ENCODE measurements at regions not wholly inside any gene's neighbourhood (a gene's known extent, or its start where the extent isn't known, plus 50 kb on each side); places are given as distances from the start of the nearest gene placed in this dataset.

DNA sequence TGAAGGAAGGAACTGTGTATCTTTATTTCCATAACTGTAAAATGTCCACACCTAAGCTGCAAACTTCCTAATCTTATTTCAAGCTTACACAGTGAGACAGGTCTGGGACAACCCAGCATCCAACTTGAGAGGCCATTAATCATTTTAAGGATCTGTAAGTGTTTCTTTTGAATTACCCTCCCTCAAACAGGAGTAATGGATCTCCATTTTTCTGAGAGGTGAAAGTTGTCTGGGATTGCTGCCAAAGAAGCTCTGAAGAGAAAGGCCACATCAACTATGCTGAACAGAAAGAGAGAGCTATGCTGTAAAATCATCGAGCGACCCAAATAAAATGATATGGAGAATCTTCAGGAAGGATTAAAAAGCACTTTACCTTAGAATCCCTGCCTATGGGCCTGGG lies 131.7 kb upstream of the CPNE8 start:
- CTCF ChIA-PET = no interaction called here
- no peak for FAIRE-seq
- H2AFZ ChIP-seq (ENCODE audit: low read depth, low read length) = no peak overlapping the region
- H3K4me3 ChIP-seq (replicated peaks in 1 of 3; ENCODE audit: insufficient read depth in 1 of 3, low read depth in 1 of 3, low read length in 3 of 3) = no peak overlapping the region
- no peaks in the 10 kb centered on the region for H3K4me1 ChIP-seq (ENCODE audit: control insufficient read depth, extremely low read depth, insufficient read depth, low read length)
- intact Hi-C loops (cut with micrococcal nuclease) (no loop called here), dilution Hi-C loops (cut with MboI; ENCODE audit: extremely low pct_ligation_motif_present, low sequenced_read_pairs) (no loop called here)
- POLR2A ChIA-PET = no interaction called here
- H4K20me1 ChIP-seq (replicated peaks; ENCODE audit: control insufficient read depth, extremely low read depth, insufficient read depth, low read length) = no peaks in the 10 kb centered on the region
- no peak overlapping the region for H3K9ac ChIP-seq (replicated peaks; ENCODE audit: extremely low read depth, insufficient read depth, low read length)
- no peak overlapping the region for H3K27ac ChIP-seq (ENCODE audit: insufficient read depth, low read depth, low read length)
- no peaks in the 10 kb centered on the region for H3K27me3 ChIP-seq (ENCODE audit: control insufficient read depth in 2 of 2, insufficient read depth in 2 of 2, low read length in 2 of 2)
- DNase-seq (ENCODE audit: low read depth, low spot score) = no peak
- no peak overlapping the region for H3K4me2 ChIP-seq (ENCODE audit: insufficient read depth, low read length)
- no peaks in the 10 kb centered on the region for H3K36me3 ChIP-seq (ENCODE audit: control insufficient read depth in 2 of 2, extremely low read depth in 1 of 2, insufficient read depth in 2 of 2, low read length in 2 of 2)
- no peaks in the 10 kb centered on the region for H3K79me2 ChIP-seq (ENCODE audit: control insufficient read depth, insufficient read depth, low read length)
- H3K9me3 ChIP-seq (replicated peaks; ENCODE audit: control insufficient read depth, insufficient read depth, low read length) = no peaks in the 10 kb centered on the region
- TF ChIP-seq EZH2 (IDR thresholded peaks at IDR 0.05; ENCODE audit: borderline replicate concordance, low read depth, low read length, severe bottlenecking) = no peak
- TF ChIP-seq GATA2 (IDR thresholded peaks at IDR 0.05; ENCODE audit: insufficient read depth, insufficient read length, low read depth, low read length) = no peak
- TF ChIP-seq, protein P1, sequence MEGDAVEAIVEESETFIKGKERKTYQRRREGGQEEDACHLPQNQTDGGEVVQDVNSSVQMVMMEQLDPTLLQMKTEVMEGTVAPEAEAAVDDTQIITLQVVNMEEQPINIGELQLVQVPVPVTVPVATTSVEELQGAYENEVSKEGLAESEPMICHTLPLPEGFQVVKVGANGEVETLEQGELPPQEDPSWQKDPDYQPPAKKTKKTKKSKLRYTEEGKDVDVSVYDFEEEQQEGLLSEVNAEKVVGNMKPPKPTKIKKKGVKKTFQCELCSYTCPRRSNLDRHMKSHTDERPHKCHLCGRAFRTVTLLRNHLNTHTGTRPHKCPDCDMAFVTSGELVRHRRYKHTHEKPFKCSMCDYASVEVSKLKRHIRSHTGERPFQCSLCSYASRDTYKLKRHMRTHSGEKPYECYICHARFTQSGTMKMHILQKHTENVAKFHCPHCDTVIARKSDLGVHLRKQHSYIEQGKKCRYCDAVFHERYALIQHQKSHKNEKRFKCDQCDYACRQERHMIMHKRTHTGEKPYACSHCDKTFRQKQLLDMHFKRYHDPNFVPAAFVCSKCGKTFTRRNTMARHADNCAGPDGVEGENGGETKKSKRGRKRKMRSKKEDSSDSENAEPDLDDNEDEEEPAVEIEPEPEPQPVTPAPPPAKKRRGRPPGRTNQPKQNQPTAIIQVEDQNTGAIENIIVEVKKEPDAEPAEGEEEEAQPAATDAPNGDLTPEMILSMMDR (IDR thresholded peaks at IDR 0.05; ENCODE audit: extremely low read depth in 1 of 2, insufficient read depth in 1 of 2, low read depth in 1 of 2, low read length in 2 of 2) = no peak
- TF ChIP-seq, protein P2, sequence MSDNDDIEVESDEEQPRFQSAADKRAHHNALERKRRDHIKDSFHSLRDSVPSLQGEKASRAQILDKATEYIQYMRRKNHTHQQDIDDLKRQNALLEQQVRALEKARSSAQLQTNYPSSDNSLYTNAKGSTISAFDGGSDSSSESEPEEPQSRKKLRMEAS (IDR thresholded peaks at IDR 0.05; ENCODE audit: insufficient read depth, insufficient read length) = no peak
- H3K9me1 ChIP-seq (replicated peaks; ENCODE audit: control insufficient read depth, extremely low read depth, insufficient read depth, low read length) = no peaks in the 10 kb centered on the region
- BruUV-seq (replicated peaks) = no TSS peak

DNA sequence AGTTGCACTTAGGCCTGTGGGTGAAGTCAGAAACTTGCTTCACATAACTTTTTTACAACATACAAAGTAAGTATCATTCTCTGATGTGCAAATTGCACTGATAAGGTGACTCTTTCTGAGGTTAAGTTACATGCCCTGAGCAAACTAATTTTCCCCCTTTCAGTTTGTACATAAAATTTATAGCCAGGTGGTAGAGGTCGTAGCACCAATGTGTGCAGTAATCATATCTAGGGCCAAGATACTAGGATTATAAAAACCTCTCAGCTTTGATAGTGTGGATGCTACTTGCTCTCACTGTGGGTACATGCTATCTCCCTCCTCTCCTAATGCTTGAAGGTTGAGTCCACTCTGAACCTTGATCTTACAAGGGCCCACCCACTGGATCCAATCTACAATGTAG lies 130.7 kb upstream of the CPNE8 start:
- Histone ChIP-seq H4K20me1 (replicated peaks; ENCODE audit: control insufficient read depth, extremely low read depth, insufficient read depth, low read length) (no peaks in the 10 kb centered on the region), H3K36me3 (ENCODE audit: control insufficient read depth in 2 of 2, extremely low read depth in 1 of 2, insufficient read depth in 2 of 2, low read length in 2 of 2) (no peaks in the 10 kb centered on the region), H3K4me2 (ENCODE audit: insufficient read depth, low read length) (no peak overlapping the region), H3K4me3 (replicated peaks in 1 of 3; ENCODE audit: insufficient read depth in 1 of 3, low read depth in 1 of 3, low read length in 3 of 3) (no peak overlapping the region), H3K9me3 (replicated peaks; ENCODE audit: control insufficient read depth, insufficient read depth, low read length) (no peaks in the 10 kb centered on the region), H3K27me3 (ENCODE audit: control insufficient read depth in 2 of 2, insufficient read depth in 2 of 2, low read length in 2 of 2) (no peaks in the 10 kb centered on the region), H3K9ac (replicated peaks; ENCODE audit: extremely low read depth, insufficient read depth, low read length) (no peak overlapping the region), H3K9me1 (replicated peaks; ENCODE audit: control insufficient read depth, extremely low read depth, insufficient read depth, low read length) (no peaks in the 10 kb centered on the region), H3K4me1 (ENCODE audit: control insufficient read depth, extremely low read depth, insufficient read depth, low read length) (no peaks in the 10 kb centered on the region), H2AFZ (ENCODE audit: low read depth, low read length) (no peak overlapping the region), H3K27ac (ENCODE audit: insufficient read depth, low read depth, low read length) (no peak overlapping the region), H3K79me2 (ENCODE audit: control insufficient read depth, insufficient read depth, low read length) (no peaks in the 10 kb centered on the region)
- dilution Hi-C loops (cut with MboI; ENCODE audit: extremely low pct_ligation_motif_present, low sequenced_read_pairs) (no loop called here), intact Hi-C loops (cut with micrococcal nuclease) (no loop called here)
- DNase-seq (ENCODE audit: low read depth, low spot score) (no peak), FAIRE-seq (no peak)
- TF ChIP-seq FOS (IDR thresholded peaks at IDR 0.05; ENCODE audit: borderline replicate concordance, insufficient read depth, low read length) = no peak
- TF ChIP-seq, protein P1 (IDR thresholded peaks at IDR 0.05; ENCODE audit: extremely low read depth in 1 of 2, insufficient read depth in 1 of 2, low read depth in 1 of 2, low read length in 2 of 2) = no peak
- TF ChIP-seq MYC (IDR thresholded peaks at IDR 0.05; ENCODE audit: low read depth, low read length) = no peak
- TF ChIP-seq POLR2A (IDR thresholded peaks at IDR 0.05; ENCODE audit: low read depth, low read length) = no peak
- ChIA-PET POLR2A (no interaction called here), CTCF (no interaction called here)
- no TSS peak for BruUV-seq (replicated peaks)

All from endothelial cell of umbilical vein (primary cell).